Lower lobe of right lung (tissue), 2 donors: ENCODE measurements at regions not wholly inside any gene's neighbourhood (a gene's known extent, or its start where the extent isn't known, plus 50 kb on each side); places are given as distances from the start of the nearest gene placed in this dataset.
"Not testable (repeated sequence)": the region's sequence is repeated elsewhere in the genome, so short reads cannot be mapped to it uniquely, and the experiment has no call there.

ENCODE experiments used
- ATAC-seq, 2 donors: fragments of 200-7000 bp; cut with Tn5 transposase; one replicate each; pipeline ENCODE4 v1.9.1; 2020 to 2022; ENCODE audit warnings: mild to moderate bottlenecking in 2 of 2, moderate library complexity in 2 of 2
- DNase-seq: peaks from one replicate; pipeline ENCODE4 v3.0.0-alpha.2; 2020
- H3K27ac ChIP-seq: fragments of 200-600 bp; one replicate; pipeline ENCODE4 v1.8.0; 2022
- H3K27me3 ChIP-seq: fragments of 200-600 bp; one replicate; pipeline ENCODE4 v1.8.0; 2022; ENCODE audit warnings: low read depth
- H3K36me3 ChIP-seq: fragments of 200-600 bp; one replicate; pipeline ENCODE4 v1.8.0; 2022; ENCODE audit warnings: mild to moderate bottlenecking
- H3K4me1 ChIP-seq: fragments of 200-600 bp; one replicate; pipeline ENCODE4 v1.8.0; 2022
- H3K4me3 ChIP-seq: fragments of 200-600 bp; one replicate; pipeline ENCODE4 v1.8.0; 2022; ENCODE audit warnings: mild to moderate bottlenecking
- H3K9me3 ChIP-seq: fragments of 200-600 bp; one replicate; pipeline ENCODE4 v1.8.0; 2022
- intact Hi-C: fragments of 100-400 bp; cut with DNase I; formaldehyde crosslinking; loops from one replicate; pipeline ENCODE4 v1.11.0; 2022
- TF ChIP-seq, protein P1 (sequence below): fragments of 200-600 bp; IDR thresholded peaks from one replicate; pipeline ENCODE4 v1.8.0; 2022; ENCODE audit warnings: antibody characterized with exemption, mild to moderate bottlenecking
- donor health status: DM: no; HTN: yes; CAD: no; lungs with severe emphysema.

- Histone ChIP-seq H3K36me3 (no peaks in the 10 kb centered on the region), H3K4me3 (no peak overlapping the region), H3K9me3 (no peaks in the 10 kb centered on the region), H3K4me1 (peaks cover 23% of the 10 kb centered on the region), H3K27me3 (no peaks in the 10 kb centered on the region), H3K27ac (no peak overlapping the region)
- ATAC-seq, result peak; percentile 87 to 93
- intact Hi-C loops, result no loop called here
- peak; percentile 66 for DNase-seq
- TF ChIP-seq, protein P1, sequence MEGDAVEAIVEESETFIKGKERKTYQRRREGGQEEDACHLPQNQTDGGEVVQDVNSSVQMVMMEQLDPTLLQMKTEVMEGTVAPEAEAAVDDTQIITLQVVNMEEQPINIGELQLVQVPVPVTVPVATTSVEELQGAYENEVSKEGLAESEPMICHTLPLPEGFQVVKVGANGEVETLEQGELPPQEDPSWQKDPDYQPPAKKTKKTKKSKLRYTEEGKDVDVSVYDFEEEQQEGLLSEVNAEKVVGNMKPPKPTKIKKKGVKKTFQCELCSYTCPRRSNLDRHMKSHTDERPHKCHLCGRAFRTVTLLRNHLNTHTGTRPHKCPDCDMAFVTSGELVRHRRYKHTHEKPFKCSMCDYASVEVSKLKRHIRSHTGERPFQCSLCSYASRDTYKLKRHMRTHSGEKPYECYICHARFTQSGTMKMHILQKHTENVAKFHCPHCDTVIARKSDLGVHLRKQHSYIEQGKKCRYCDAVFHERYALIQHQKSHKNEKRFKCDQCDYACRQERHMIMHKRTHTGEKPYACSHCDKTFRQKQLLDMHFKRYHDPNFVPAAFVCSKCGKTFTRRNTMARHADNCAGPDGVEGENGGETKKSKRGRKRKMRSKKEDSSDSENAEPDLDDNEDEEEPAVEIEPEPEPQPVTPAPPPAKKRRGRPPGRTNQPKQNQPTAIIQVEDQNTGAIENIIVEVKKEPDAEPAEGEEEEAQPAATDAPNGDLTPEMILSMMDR, result no peak
Measured at GRCh38 chr10:118958984-118959925, 70.3 kb upstream of the NANOS1 start.

- DNase-seq (no peak), ATAC-seq (no peak)
- intact Hi-C loops, result no loop called here
- no peak overlapping the region for H3K27ac ChIP-seq
- H3K36me3 ChIP-seq, result no peaks in the 10 kb centered on the region
- H3K27me3 ChIP-seq, result no peaks in the 10 kb centered on the region
- H3K4me3 ChIP-seq, result no peak overlapping the region
- no peaks in the 10 kb centered on the region for H3K9me3 ChIP-seq
- H3K4me1 ChIP-seq, result peaks cover 23% of the 10 kb centered on the region
- TF ChIP-seq, protein P1, result no peak
Measured at GRCh38 chr10:118960157-118961090, 69.1 kb upstream of the NANOS1 start.

DNA sequence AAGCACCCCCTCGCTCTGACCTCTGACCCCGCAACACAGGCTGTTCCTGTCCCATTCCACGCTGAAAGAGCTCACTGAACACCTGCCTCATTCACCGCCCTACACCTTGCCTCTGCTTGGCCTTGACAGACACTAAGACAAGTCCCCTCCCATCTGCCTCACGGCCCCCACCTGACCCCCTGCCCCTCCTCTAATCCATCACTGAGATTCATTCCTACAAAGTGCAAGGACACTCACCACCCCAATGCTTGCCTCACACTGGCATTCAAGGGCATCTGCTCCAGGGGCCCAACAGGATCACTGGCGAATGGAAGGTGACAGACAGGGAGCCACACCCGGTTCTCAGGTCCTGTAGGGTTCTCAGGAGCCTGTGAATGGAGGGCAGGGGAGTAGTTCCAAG lies 68.1 kb upstream of the NANOS1 start:
- no peak for ATAC-seq
- Histone ChIP-seq H3K4me1 (peaks cover 23% of the 10 kb centered on the region), H3K4me3 (no peak overlapping the region), H3K27me3 (no peaks in the 10 kb centered on the region), H3K9me3 (no peaks in the 10 kb centered on the region), H3K36me3 (no peaks in the 10 kb centered on the region), H3K27ac (no peak overlapping the region)
- intact Hi-C loops, result no loop called here
- DNase-seq, result no peak
- TF ChIP-seq, protein P1, result no peak

DNA sequence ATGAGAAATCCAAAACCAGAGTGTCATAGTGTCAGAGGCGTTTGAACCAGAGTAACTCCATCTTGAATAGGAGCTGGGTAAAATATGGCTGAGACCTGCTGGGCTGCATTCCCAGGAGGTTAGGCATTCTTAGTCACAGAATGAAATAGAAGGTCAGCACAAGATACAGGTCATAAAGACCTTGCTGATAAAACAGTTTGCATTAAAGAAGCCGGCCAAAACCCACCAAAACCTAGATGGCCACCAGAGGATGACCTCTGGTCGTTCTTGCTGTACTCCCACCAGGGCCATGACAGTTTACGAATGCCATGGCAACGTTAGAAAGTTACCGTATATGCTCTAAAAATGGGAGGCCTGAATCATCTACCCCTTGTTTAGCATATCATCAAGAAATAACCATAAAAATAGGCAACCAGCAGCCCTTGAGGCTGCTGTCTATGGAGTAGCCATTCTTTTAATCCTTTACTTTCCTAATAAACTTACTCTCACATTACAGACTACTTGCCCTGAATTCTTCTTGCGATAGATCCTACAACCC lies 67.1 kb upstream of the NANOS1 start:
- H3K36me3 ChIP-seq, intact Hi-C loops, DNase-seq, H3K27ac ChIP-seq, H3K9me3 ChIP-seq, H3K27me3 ChIP-seq, ATAC-seq, H3K4me3 ChIP-seq: not testable (repeated sequence)
- H3K4me1 ChIP-seq, result peaks cover 23% of the 10 kb centered on the region

- TF ChIP-seq, protein P1, result no peak
- intact Hi-C loops, result no loop called here
- DNase-seq, result no peak
- H3K4me3 ChIP-seq, result no peak overlapping the region
- H3K27ac ChIP-seq, result no peak overlapping the region
- no peaks in the 10 kb centered on the region for H3K36me3 ChIP-seq
- H3K4me1 ChIP-seq, result peaks cover 19% of the 10 kb centered on the region
- no peaks in the 10 kb centered on the region for H3K9me3 ChIP-seq
- ATAC-seq, result no peak
- H3K27me3 ChIP-seq, result peaks cover 3% of the 10 kb centered on the region
Measured at GRCh38 chr10:118963341-118963740, 66.2 kb upstream of the NANOS1 start.
